ENCODE measurements at regions not wholly inside any gene's neighbourhood (a gene's known extent, or its start where the extent isn't known, plus 50 kb on each side); places are given as distances from the start of the nearest gene placed in this dataset.

DNA sequence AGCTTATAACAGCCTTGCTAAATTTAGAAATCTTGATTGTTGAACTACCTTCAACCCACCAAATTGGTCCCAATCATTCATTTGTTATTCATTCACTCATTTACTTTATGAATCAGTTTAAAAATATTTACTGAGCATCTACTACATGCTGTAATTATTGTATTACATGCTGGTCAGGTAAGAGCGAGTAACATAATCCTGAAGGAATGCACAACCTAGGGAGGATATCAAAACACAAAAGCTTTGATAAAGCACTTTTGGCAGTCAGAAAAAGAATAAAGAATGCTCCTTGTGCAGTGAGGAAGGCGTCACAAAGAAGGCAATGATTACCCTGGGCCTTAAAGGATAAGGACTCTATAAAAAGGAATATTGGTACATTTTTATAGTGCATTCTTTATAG, 518.9 kb upstream of the NR5A2 start:
- TF ChIP-seq, protein P1, sequence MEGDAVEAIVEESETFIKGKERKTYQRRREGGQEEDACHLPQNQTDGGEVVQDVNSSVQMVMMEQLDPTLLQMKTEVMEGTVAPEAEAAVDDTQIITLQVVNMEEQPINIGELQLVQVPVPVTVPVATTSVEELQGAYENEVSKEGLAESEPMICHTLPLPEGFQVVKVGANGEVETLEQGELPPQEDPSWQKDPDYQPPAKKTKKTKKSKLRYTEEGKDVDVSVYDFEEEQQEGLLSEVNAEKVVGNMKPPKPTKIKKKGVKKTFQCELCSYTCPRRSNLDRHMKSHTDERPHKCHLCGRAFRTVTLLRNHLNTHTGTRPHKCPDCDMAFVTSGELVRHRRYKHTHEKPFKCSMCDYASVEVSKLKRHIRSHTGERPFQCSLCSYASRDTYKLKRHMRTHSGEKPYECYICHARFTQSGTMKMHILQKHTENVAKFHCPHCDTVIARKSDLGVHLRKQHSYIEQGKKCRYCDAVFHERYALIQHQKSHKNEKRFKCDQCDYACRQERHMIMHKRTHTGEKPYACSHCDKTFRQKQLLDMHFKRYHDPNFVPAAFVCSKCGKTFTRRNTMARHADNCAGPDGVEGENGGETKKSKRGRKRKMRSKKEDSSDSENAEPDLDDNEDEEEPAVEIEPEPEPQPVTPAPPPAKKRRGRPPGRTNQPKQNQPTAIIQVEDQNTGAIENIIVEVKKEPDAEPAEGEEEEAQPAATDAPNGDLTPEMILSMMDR (IDR thresholded peaks at IDR 0.05; ENCODE audit: low read depth, low read length): no peak
- no peak overlapping the region for H3K4me3 ChIP-seq (ENCODE audit: low read depth, low read length)

DNA sequence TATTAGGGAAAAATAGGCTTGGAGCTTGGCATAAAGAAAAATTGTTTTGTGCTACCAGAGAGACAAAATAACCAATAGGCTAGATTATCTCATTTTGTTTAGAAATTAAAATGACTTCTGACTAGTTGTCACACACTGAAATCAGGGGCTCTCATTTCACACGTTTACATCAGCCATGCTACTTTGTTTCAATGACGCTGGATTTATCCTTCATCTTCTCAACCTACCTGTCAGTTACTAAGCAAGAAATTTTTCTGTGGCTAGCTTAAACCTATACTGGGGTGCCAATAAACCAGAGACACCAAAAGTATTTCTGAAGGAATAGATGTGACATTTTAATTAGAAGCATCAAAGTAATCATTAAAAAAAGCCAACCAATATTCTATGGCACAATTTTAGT, 518.1 kb upstream of the NR5A2 start:
- H3K4me3 ChIP-seq (ENCODE audit: low read depth, low read length): no peak overlapping the region
- TF ChIP-seq, protein P1 (IDR thresholded peaks at IDR 0.05; ENCODE audit: low read depth, low read length): no peak

DNA sequence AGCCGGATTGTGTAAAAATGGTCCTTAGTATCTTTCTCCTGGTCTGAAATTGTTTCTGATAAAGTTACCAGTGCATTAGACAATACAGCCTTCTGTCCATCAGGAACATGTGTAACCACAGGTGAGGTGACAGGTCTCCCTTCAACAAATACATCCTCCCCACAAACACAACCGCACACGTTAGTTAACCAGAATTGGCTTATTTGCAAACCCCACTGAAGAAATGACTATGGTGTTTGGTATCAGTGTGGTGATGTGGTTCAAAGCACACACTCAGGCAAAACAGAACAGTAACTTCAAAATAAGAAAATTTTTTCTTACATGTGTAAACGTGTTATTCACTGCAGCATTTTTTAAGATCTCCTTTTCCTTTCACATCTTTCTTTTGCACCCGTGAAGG, 517.2 kb upstream of the NR5A2 start:
- H3K4me3 ChIP-seq (ENCODE audit: low read depth, low read length): no peak overlapping the region
- TF ChIP-seq, protein P1 (IDR thresholded peaks at IDR 0.05; ENCODE audit: low read depth, low read length): no peak

DNA sequence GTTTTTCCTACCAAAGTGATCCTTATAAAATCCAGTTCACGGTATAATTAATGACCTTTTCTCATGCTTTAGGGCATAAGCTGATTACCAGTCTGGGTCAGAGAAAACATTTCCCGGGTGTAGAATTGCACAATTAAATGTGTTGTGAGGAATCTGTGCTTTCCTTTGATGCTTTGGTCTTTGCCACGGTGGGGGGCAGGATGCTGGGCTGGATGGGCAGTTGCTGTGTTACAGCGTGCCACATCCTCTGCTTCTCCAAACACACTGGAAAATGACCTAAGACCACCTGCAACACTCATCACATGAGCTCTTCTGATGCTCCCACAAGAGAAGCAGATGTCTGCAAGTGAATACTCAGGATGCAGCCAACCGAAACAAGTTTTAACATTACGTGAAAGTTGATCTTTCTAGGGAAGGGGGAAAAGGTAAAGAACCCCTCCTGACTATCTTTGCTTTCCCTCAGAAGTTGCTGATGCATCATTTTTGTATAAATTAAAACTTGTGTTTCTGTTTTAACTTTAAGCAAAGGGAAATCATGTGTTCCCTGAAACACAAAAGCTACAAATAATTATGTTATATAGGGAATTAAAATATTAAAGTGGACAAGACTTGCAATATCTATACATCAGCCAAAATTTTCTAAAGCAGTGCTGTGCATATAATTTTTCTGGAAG, 515.3 kb upstream of the NR5A2 start:
- TF ChIP-seq, protein P1 (IDR thresholded peaks at IDR 0.05; ENCODE audit: low read depth, low read length): no peak
- H3K4me3 ChIP-seq (ENCODE audit: low read depth, low read length): no peak overlapping the region

DNA sequence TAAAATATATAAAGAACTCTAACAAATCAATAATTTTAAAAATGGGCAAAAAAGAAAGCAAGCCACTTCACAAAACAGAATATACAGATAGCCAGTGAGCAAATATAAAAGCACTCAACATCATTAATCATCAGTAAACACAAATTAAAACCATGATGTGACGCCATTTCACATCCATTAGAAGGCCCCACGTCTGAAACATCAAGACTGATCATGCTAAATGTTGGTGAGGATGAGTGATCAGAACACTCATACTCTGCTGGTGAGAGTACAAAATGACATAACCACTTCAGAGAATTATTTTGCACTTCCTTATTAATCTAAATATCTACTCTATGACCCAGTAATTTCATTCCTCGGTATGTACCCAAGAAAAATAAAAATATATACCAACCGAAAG, 512.2 kb upstream of the NR5A2 start:
- no peak overlapping the region for H3K4me3 ChIP-seq (ENCODE audit: low read depth, low read length)
- TF ChIP-seq, protein P1 (IDR thresholded peaks at IDR 0.05; ENCODE audit: low read depth, low read length): no peak

DNA sequence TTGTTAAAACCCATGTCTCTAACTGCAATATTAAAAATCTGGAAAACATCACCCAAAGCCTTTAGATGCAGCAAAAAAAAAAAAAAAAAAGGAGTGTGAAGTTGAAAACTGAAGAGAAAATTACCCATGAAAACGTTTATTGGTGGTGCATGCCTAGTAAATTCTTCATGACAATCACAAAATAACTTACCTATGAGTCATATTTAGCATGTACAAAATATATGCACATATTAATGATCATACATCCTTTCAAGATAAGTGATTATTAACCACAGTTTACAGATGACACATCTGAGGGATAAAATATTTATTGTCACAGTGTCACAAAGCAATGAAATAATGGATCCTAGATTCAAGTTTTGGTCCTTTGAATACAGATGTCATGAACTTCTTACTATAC, 505.2 kb upstream of the NR5A2 start:
- no peak overlapping the region for H3K4me3 ChIP-seq (ENCODE audit: low read depth, low read length)
- TF ChIP-seq, protein P1 (IDR thresholded peaks at IDR 0.05; ENCODE audit: low read depth, low read length): no peak

DNA sequence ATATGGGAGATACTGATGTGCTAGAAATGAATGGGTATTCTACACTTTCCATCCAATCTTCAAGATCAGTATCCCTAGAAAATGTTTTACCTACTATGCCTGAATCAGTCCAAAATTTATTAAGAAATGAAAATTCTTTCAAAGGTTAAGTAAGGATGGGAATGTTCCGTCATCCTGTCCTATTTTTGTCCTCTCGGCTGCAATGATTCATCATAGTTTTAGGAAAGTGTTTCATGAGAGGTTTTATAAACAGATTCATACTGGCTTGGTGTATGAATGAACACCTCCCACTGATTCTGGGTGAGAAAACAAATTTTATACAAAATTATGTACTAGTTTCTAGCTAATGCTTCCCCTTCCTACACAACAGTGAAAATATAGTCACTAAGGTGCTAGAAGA, 504.6 kb upstream of the NR5A2 start:
- no peak overlapping the region for H3K4me3 ChIP-seq (ENCODE audit: low read depth, low read length)
- TF ChIP-seq, protein P1 (IDR thresholded peaks at IDR 0.05; ENCODE audit: low read depth, low read length): no peak
